HG03521 (cell line): ENCODE measurements at regions not wholly inside any gene's neighbourhood (a gene's known extent, or its start where the extent isn't known, plus 50 kb on each side); places are given as distances from the start of the nearest gene placed in this dataset.
"Not testable (repeated sequence)": the region's sequence is repeated elsewhere in the genome, so short reads cannot be mapped to it uniquely, and the experiment has no call there.

Experiments
- ATAC-seq: cut with Tn5 transposase; IDR thresholded peaks from one replicate; pipeline ENCODE4 v1.9.1; 2021; ENCODE audit warnings: mild to moderate bottlenecking, moderate library complexity; ENCODE audit not compliant: unreplicated experiment

DNA sequence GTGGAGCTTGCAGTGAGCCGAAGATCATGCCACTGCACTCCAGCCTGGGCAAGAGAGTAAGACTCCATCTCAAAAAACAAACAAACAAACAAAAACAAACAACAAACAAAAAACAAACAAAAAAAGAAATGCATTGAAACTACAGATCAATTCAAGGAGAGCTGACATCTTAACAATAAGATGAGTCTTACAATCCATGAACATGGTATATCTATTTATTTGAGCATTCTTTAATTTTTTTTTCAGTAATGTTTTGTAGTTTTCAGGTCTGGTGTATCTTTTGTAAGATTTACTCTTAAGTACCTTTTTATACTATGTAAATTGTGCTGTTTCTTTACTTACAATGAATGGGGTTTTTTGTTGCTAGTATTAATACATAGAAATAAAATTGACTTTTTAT is 140.1 kb upstream of the DAPK1 start:
- no peak for ATAC-seq

GRCh38 chr9:87359264-87359663 is 138.4 kb upstream of the DAPK1 start:
- no peak for ATAC-seq

GRCh38 chr9:87359958-87360601 is 137.6 kb upstream of the DAPK1 start:
- ATAC-seq: no peak

GRCh38 chr9:87370049-87370685 is 127.5 kb upstream of the DAPK1 start:
- no peak for ATAC-seq

DNA sequence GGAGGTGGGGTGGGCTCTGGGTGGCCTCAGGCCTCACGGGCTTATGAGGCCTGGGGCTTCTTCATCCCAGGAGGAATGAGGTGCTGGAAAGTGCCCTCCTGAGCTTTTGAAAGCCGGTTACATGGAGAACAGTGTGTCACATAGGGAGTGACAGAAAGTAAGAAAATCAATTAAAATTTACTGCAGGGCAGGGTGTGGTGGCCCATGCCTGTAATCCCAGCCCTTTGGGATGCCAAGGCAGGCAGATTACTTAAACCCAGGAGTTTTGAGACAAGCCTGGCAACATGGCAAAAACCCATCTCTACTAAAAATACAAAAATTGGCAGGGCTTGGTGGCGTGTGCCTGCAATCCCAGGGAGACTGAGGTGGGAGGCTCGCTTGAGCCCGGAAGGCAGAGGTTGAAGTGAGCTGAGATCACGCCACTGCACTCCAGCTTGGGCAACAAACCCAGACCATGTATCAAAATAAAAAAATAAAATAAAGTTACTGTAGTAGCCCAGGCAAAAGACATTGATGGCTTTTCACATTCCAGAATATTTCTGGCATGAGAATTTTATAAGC is 125.8 kb upstream of the DAPK1 start:
- no peak for ATAC-seq

DNA sequence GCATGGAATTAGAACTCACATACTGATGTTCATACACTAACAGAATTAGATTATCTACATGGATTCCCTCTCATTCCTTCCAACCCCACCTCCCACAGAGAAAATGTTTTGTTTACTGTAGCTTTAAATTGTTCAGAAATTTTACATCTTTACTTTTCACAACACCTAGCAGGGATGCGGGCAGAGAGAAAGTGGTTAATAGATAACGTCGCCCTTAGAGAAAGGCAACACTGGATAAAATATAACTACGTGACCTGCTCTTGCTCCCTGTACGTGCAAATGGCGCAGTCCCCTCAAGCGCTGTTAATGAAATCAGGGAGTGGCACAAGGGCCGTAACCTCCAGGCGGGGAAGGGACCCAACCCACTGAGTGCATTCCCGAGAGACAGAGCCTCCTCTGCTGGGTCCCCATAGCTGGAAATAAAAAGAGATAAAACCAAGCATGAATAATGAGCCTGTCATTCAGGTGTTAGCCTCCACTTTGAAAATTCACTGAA is 125.3 kb upstream of the DAPK1 start:
- no peak for ATAC-seq

- ATAC-seq: not testable (repeated sequence)
These were observed 123.4 kb upstream of the DAPK1 start for GRCh38 chr9:87374023-87374919.

DNA sequence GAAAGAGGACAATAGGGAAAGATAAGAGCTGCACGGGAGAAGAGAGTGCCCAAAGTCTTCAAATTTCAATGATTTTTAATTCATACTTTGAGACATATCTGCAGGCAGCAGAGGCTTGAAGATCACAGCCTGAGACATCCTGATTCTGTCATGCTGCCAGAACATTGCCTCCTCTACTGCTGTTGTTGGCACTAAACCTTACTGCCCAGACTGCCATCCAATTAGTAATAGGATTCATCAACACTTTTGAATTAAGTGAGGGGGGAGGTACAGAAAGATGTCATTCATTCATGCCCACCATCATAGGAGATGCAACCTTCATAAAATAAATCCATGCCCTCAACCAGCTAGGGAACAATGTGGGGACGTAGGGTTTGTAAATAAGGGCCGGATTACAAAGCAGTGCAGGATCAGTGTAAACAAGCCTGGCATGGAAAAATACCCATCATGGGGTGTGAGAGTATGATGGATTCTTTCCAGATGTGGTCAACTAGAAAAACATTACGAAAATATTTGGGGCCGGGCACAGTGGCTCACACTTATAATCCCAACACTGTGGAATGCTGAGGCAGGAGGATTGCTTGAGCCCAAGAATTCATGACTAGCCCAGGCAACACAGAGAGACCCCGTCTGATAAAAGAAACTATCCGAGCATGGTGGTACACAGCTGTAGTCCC is 122.1 kb upstream of the DAPK1 start:
- no peak for ATAC-seq

GRCh38 chr9:87378676-87379075 is 119.0 kb upstream of the DAPK1 start:
- no peak for ATAC-seq

GRCh38 chr9:87379300-87379699 is 118.4 kb upstream of the DAPK1 start:
- ATAC-seq: no peak

- ATAC-seq: no peak
These were observed 116.5 kb upstream of the DAPK1 start for GRCh38 chr9:87381050-87381711.

DNA sequence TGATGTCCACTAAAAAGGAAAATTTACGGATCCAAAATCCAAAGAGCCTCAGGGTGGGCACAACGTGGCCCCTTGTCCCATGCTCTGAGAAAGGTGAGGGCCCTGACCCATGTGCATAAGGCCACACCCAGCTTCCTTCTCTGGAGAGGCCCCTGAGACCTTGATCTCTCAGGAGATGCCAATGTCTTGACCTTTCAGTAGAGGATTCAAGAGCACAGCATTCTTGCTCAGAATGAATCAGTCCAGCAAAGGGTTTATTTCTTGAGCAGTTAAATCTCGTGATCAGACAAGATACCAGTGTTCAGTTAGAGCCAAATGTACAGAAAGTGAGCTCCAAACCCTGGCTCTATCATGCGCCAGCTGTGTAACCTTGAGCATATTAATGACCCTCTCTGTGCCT is 115.9 kb upstream of the DAPK1 start:
- ATAC-seq: no peak

DNA sequence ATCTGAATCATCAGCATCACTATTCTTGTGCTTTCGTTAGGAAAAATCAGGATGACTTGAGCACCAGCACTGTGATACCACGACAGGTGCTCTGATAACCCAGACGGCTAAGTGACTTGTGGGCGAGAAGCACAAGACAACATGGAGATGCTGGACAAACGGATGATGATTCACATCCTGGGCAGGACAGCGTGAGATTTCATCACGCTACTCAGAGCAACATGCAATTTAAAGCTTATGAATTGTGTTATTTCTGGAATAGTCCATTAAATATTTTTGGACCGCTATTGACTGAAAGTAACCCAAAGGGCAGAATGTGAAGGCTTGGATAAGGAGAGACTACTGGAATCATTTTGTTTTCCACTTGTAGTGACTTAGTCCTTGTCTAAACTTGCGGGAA is 114.8 kb upstream of the DAPK1 start:
- no peak for ATAC-seq

DNA sequence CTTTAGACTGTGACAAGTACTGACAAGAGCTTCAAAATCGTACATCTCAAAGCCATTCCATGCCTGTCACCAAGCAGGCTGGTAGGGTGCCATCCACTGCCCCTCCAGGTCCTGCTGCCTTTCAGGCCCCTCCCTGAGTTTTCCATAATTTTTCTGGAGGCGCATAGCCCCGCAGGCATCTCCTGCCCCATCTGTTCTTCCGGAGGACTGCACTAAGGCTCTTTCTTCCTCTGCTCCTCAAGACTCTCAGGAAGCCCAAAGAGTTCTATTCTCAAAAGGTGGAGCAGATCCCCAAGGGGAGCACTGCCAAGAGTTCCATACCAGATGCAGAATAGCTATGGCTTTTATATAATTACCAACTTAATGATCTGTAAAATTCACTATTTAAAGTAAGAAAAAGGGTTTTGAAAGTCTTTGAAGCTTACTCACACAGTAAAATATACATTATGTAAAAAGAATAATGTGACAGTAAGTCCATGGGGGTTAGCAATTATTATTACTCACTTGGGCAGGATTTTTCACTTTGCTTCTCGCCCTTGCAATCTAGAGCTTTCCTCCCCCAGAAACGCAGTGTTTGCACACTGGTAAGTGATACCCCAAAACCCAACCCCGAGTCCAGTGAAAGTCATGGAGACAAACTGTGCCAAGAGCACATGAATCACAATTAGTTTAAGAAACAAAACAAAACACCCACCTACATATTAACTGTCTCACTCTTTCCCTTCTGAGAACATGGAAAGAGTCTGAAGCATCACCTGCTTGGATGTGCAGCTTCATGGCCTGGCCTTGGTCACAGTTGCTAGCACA is 114.1 kb upstream of the DAPK1 start:
- no peak for ATAC-seq

GRCh38 chr9:87386490-87387025 is 111.1 kb upstream of the DAPK1 start:
- no peak for ATAC-seq

DNA sequence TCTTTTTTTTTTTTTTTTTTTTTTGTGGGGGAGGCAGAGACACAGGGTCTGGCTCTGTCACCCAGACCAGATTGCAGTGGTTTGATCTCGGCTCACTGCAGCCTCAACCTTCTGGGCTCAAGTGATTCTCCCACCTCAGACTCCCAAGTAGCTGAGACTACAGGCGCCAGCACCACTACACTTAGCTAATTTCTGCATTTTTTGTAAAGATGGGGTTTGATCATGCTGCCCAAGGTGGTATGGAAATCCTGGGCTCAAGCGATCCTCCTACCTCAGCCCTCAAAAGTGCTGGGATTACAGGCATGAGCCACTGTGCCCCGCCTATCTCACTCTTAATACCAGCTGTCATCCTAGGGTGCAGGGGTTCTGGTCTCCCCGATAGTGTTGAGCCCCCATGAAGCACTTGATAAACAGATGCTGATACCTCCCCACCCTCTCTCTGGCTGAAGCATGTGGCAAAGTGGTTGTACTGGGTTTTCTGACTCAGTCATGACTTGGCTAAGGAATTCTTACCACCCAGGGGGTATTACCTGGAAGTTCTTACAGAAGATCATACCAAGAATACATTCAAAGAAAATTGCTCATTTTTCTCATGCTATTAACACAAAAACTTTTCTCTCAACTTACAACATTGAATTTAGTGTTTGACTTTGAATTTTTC is 110.2 kb upstream of the DAPK1 start:
- no peak for ATAC-seq

DNA sequence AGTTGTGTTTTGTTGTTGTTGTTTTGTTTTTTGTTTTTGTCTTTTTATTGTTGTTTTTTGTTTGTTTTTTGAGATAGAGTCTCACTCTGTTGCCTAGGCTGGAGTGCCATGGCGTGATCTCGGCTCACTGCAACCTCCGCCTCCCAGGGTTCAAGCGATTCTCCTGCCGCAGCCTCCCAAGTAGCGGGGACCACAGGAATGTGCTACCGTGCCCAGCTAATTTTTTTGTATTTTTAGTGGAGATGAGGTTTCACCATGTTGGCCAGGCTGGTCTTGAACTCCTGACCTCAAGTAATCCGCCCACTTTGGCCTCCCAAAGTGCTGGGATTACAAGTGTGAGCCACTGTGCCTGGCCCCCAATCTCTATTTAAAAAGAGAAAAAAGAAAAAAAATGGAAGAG is 109.0 kb upstream of the DAPK1 start:
- ATAC-seq: not testable (repeated sequence)

GRCh38 chr9:87389936-87390335 is 107.7 kb upstream of the DAPK1 start:
- ATAC-seq: no peak

- no peak for ATAC-seq
These were observed 107.3 kb upstream of the DAPK1 start for GRCh38 chr9:87390361-87390760.
